Activated CD4-positive, alpha-beta T cell treated with anti-CD3 and anti-CD28 coated beads, Interleukin-2, amount 50 U/mL, for 16 hours (primary cell): ENCODE measurements at regions not wholly inside any gene's neighbourhood (a gene's known extent, or its start where the extent isn't known, plus 50 kb on each side); places are given as distances from the start of the nearest gene placed in this dataset.

Experiments
- DNase-seq: peaks from one replicate; pipeline ENCODE4 v3.0.0-alpha.2; 2020

DNA sequence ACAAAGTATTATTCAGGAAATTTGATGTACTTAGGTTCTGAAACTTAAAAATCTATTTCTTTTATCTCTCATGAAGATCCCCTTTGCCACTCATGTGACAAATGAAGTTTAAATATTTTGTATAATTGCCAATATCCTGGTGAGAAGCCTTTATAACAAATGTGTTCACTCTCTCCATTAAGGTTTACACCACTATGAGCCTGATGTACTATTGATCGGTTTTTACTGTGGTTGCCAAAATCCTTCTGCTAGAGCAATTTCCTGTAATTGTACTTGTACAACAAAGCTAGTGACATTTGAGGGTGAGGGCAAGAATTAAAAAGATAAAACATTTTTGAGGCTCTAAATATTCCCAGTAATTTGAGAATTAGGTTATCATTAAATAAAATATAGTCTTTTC is 222.3 kb upstream of the CDH19 start:
- no peak for DNase-seq

- DNase-seq = no peak
Measured at GRCh38 chr18:66825347-66825746, 221.5 kb upstream of the CDH19 start.

- no peak for DNase-seq
Measured at GRCh38 chr18:66819235-66819634, 215.3 kb upstream of the CDH19 start.

DNA sequence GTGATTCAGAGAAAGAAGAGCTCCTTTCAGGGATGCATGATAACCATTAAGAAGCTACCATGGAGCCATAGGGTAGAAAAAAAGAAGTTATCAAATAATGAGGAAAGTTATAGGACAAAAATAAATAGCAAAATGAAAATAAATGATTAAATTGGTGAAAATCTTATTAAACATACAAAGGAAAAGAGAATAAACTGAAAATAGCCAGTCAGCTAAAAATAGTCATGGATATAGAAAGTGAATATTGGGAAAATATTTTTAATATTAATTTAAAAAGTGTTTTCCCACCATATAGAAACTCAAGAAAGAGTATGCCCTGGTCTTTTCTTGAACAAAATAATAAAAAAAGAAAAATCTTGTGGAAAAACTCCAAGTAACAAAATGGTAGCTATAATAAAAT is 209.2 kb upstream of the CDH19 start:
- DNase-seq = no peak

GRCh38 chr18:66795051-66795450 is 191.2 kb upstream of the CDH19 start:
- DNase-seq = no peak

DNA sequence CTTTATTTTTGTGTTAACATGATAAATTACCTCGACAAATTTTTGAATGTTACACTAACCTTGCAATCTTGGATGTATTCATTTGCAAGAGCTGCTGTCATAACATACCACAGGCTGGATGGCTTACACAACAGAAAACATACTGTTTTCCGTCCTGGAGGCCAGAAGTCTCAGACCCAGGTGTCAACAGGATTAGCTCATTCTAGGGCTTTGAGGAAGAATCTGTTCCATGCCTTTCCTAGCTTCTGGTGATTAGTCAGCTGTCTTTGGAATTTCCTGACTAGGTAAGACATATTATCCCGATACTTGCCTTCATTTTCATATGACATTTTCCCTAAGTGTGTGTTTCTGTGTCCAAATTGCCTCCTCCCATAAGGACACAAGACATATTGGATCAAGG is 188.6 kb upstream of the CDH19 start:
- no peak for DNase-seq

GRCh38 chr18:66780609-66781008 is 176.7 kb upstream of the CDH19 start:
- no peak for DNase-seq

DNA sequence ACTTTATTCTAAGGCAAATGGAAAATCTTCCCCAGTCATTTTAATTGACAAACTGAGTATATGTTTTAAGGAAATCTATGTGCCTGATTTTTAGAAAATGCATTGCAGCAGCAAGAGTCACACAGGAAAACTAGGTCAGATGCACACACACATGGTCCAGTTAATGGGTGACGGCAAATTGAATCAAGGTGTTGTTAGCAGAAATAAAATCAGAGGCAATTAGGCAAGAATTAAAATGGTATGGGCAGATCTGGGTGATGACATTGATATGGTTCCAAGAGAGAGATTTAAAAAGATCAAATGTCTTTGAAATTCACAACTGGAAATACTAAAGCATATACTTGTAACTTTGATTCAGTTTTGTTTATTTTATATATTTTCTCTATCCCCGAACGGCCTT is 174.2 kb upstream of the CDH19 start:
- DNase-seq = no peak

- no peak for DNase-seq
Measured at GRCh38 chr18:66769375-66769774, 165.5 kb upstream of the CDH19 start.

GRCh38 chr18:66764230-66764629 is 160.3 kb upstream of the CDH19 start:
- DNase-seq = no peak

DNA sequence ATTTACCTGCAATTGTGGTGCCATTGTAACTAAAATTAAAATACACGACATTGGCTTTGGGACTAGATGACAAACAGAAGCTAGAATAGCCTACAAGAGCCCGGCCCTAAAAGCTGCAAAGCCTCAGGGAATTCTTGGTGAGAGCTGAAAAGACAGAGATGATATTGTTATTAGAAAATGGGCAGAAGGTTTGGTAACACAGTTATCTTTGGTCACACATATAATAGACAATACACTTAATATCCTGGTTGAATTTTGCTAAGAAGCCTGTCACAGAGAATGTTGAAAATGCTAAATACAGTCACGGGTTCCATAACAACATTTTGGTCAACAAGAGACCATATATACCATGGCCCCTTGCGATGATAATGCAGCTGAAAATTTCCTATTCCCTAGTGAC is 157.3 kb upstream of the CDH19 start:
- no peak for DNase-seq

- no peak for DNase-seq
Measured at GRCh38 chr18:66760559-66760958, 156.7 kb upstream of the CDH19 start.

DNA sequence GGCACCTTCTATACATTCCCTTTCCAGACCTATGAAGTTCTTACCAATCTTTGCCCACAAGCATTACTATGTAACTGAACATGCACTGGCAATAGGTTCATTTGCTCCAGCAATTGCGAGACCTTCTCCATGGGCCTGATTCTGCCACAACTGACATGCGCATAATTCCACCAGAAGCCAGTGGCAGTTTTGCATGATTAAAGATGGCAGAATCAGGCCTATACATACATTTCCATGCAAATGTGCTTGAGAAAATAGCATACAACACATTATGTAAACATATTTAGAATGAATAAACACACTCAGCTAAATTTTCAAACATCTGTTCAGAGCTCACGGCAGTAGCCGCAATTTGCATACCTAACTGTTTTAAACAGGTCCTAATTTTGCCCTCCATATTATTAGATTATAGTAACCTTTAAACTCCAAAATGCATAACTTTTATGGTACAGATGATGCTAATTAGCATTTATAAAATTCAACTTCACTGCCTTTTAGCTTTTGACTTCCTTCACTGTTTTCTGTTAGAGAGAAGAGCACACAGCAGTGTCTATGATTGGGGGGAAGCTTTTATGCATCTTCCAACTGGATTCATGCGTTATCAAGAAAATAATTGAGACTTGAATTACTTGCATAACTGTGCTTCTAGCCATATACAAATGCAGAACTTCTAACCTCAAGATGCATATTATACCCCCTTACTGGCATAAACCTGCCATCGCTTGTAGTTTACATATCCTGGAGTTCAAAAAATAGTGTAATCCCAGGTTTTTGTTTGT is 155.3 kb upstream of the CDH19 start:
- DNase-seq = no peak

GRCh38 chr18:66757946-66758345 is 154.1 kb upstream of the CDH19 start:
- DNase-seq = no peak

DNA sequence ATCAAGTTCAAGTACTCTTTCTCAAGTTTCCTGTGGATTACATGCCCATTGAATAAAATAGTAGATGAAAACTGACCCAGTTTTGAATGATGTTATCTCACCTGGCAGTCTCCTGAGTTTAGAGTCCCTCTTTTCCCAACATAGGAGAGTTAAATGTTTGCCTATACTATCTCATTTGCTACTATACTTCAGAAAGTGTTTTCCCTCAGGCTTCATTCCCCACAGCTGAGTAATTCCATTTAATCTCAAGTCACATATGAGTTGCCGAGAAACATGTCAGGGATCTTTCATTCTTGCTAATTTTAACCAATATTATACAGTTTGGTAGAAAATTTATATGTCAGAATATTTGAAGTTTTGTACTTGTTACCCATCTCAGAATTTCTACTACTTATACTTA is 150.4 kb upstream of the CDH19 start:
- DNase-seq = no peak

DNA sequence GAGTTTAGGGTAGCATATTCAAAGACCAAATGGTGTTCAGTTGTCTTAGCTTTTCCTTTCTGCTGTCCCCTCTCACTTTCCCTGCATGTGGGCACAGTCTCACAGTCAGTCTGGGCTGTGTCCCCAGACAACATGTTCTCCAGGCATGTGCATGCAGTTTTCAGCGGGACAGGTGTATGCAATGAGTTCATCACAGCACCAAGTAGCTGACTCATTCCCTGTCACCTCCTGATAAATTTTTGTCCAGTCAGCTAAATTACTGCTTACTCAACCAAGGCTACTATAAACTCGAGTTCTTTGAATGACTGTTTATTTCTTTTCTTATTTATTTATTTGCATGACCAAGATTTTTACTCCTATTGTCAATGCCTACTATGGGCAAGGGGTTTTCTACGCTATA is 148.8 kb upstream of the CDH19 start:
- no peak for DNase-seq

DNA sequence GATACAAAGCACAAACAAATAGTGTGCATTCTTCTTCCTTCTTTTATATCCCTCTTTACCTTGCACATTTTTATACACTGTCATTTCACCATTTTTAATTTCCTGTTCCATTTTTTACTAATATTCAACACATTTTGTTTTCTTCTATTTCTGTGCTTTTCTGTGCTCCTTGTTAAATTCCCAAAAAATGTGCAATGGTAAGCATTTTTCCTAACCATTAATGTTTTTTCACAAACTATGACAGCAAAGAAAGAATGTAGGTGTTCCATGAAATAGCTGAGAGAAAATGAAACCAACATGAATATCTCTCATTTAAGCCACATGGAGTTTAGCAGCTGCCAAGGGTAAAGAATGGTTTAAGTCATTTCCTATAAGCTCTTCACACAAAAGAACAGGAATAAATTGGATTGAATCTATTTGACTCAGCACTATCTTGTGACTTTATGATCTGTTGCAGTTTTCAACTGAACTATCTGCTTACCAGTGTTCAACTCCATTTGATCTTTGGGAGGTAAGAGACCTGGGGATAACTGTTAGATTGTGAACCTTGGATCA is 145.7 kb upstream of the CDH19 start:
- no peak for DNase-seq

GRCh38 chr18:66749030-66749429 is 145.1 kb upstream of the CDH19 start:
- no peak for DNase-seq

DNA sequence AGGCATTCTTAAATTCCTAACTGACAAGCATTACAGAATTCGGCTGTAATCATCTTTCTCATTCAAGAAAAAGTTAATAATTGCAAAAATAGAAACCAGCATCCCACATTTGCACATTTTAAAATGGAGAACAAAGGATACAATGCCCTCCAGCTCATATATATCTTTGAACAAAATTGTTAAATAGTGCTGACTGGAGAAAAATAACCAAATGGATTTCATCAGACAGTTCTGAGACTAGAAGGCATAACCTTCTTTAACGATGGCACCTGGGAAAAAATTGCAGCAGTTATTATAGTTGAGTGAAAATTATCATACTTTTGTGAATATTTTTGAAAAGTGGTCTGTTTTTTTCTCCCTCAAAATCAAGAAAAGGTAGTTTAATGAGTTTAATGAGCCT is 138.9 kb upstream of the CDH19 start:
- no peak for DNase-seq

DNA sequence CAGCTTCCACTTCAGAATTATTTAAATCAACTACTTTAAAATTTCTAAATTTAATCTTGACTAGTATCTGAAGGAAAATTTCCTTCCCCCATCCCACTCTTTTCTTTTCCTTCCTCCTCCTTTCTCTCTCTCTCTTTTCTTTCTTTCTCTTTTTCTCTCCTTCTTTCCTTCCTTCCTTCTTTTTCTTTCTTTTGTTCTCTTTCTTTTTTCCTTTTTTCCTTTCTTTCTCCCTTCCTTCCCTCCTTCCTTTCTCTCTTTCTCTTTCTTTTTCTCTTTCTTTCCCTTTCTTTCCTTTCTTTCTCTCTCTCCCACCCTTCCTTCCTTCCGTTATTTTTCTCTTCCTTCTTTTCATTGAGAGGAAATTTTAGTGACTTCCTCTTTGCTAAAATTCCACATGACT is 132.0 kb upstream of the CDH19 start:
- no peak for DNase-seq

- no peak for DNase-seq
Measured at GRCh38 chr18:66734451-66734850, 130.6 kb upstream of the CDH19 start.

- no peak for DNase-seq
Measured at GRCh38 chr18:66731890-66732289, 128.0 kb upstream of the CDH19 start.

GRCh38 chr18:66729442-66730239 is 125.8 kb upstream of the CDH19 start:
- no peak for DNase-seq

DNA sequence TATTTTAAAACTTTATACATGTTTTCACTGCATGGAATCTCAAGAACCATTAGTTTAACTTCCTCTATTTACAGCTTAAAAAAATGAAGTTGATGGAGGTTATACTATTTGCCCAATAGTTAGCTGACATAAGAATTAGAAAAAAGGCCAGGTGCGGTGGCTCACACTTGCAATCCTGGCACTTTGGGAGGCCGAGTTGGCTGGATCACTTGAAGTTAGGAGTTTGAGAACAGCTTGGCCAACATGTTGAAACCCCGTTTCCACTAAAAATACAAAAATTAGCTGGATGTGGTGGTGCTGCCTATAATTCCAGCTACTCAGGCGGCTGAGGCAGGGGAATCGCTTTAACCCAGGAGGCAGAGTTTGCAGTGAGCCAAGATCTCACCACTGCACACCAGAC is 125.1 kb upstream of the CDH19 start:
- DNase-seq = no peak
